ENCODE measurements at regions not wholly inside any gene's neighbourhood (a gene's known extent, or its start where the extent isn't known, plus 50 kb on each side); places are given as distances from the start of the nearest gene placed in this dataset.

DNA sequence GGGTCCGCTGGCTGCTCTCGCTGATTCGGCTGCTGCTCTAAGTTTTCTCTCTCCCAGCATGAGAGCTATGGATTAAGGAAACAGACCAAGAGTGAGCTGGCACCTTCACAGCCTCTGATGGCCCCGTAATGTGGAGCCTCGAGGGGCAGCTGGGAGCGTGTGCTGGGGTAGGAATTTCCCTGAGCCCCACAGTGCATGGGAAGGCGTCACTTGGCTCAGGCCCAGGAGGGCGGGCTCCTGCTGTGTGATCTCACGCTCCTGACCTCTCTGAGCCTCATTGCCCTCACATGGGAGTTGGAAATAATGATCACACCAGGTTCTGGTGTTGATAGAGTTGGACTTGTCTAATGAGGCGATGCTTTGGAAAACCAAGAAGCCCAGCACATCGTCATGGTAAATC is 238.6 kb upstream of the CRY1 start:
- peaks cover 10% of the 10 kb centered on the region for H3K4me1 Mint-ChIP-seq (ENCODE audit: low read depth)
- peaks cover 38% of the 10 kb centered on the region for H3K27me3 Mint-ChIP-seq (ENCODE audit: low read depth)
- no peak for DNase-seq (ENCODE audit: low spot score)
- no peak overlapping the region for H3K4me3 Mint-ChIP-seq (ENCODE audit: unreplicated experiment)
- no peaks in the 10 kb centered on the region for H3K9me3 Mint-ChIP-seq (ENCODE audit: low read depth)
- no peak for TF ChIP-seq CTCF (IDR thresholded peaks at IDR 0.05)
- H3K27ac Mint-ChIP-seq (ENCODE audit: unreplicated experiment) = no peak overlapping the region
- H3K36me3 Mint-ChIP-seq (ENCODE audit: low read depth) = no peaks in the 10 kb centered on the region

GRCh38 chr12:107332743-107333142 is 239.4 kb upstream of the CRY1 start:
- Mint-ChIP-seq H3K27me3 (ENCODE audit: low read depth) (peaks cover 44% of the 10 kb centered on the region), H3K4me3 (ENCODE audit: unreplicated experiment) (no peak overlapping the region), H3K9me3 (ENCODE audit: low read depth) (no peaks in the 10 kb centered on the region)

DNA sequence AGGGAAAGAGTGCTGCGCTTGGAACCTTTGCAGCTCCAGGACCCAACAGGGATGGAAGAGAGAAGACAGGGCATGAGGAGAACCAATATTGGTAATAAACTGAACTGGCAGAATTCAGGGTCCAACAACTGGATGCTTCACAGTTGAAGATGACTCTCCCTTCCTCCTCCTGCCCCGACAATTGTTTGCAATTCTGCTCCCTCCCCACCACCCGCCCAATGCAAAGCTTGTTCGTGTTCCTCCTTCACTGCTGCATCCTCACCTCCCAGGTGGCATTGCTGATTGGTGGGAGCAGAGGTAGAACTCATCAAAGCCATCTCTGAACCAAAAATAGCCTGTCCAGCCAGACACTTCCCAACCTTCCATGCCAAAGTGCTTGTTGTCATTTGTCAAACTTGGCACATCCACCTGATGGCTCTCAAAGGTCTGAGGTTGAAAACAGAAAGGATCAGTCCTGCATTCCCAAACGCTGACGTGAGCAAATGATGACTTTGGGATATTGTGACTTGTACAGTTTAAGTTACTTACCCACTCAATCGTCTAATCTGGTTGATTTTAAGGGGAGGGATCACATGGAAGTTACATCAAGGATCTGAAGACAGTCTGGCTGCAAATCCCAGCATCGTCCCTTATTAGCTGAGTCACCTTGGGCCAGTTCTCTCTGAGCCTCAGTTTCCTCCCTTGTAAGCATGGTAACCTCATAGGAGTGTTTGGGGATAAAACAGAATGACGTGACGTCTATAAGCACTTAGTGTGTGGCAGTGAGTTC is 242.6 kb upstream of the CRY1 start:
- H3K9me3 Mint-ChIP-seq (ENCODE audit: low read depth) = no peaks in the 10 kb centered on the region
- no peak for TF ChIP-seq CTCF (IDR thresholded peaks at IDR 0.05)
- no peak overlapping the region for H3K4me3 Mint-ChIP-seq (ENCODE audit: unreplicated experiment)
- no peaks in the 10 kb centered on the region for H3K4me1 Mint-ChIP-seq (ENCODE audit: low read depth)
- H3K36me3 Mint-ChIP-seq (ENCODE audit: low read depth) = no peaks in the 10 kb centered on the region
- H3K27me3 Mint-ChIP-seq (ENCODE audit: low read depth) = peaks cover 39% of the 10 kb centered on the region
- H3K27ac Mint-ChIP-seq (ENCODE audit: unreplicated experiment) = no peak overlapping the region
- no peak for DNase-seq (ENCODE audit: low spot score)

More at GRCh38 chr12:107332743-107333142, 239.4 kb upstream of the CRY1 start:
- no peak overlapping the region for H3K27ac Mint-ChIP-seq (ENCODE audit: unreplicated experiment)
- DNase-seq (ENCODE audit: low spot score) = no peak
- no peak for TF ChIP-seq CTCF (IDR thresholded peaks at IDR 0.05)
- no peaks in the 10 kb centered on the region for H3K36me3 Mint-ChIP-seq (ENCODE audit: low read depth)
- H3K4me1 Mint-ChIP-seq (ENCODE audit: low read depth) = peaks cover 10% of the 10 kb centered on the region

DNA sequence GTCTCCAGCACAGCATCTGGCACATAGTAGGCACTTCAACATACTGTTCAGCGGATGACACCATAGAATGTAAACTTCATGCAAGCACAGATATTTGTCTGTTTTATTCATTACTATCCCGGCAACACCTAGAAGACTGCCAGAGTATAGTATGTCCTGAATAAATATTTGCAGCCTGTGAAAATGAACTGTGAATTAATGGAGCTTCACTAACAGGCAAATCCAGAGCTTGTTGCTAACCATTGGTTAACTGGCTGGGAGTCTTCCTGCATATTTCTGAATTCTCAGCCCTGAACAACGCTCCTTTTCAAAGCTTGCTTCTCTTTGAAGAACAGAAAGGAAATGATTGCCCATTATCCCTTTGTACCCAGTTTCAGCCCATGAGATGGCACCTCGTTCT is 243.3 kb upstream of the CRY1 start:
- no peak overlapping the region for H3K27ac Mint-ChIP-seq (ENCODE audit: unreplicated experiment)
- no peak overlapping the region for H3K4me3 Mint-ChIP-seq (ENCODE audit: unreplicated experiment)
- H3K9me3 Mint-ChIP-seq (ENCODE audit: low read depth) = peaks cover 2% of the 10 kb centered on the region
- no peak for TF ChIP-seq CTCF (IDR thresholded peaks at IDR 0.05)
- peaks cover 42% of the 10 kb centered on the region for H3K27me3 Mint-ChIP-seq (ENCODE audit: low read depth)
- DNase-seq (ENCODE audit: low spot score) = no peak
- H3K4me1 Mint-ChIP-seq (ENCODE audit: low read depth) = no peaks in the 10 kb centered on the region
- no peaks in the 10 kb centered on the region for H3K36me3 Mint-ChIP-seq (ENCODE audit: low read depth)

GRCh38 chr12:107337346-107338095 is 244.2 kb upstream of the CRY1 start:
- TF ChIP-seq CTCF (IDR thresholded peaks at IDR 0.05) = no peak
- no peak for DNase-seq (ENCODE audit: low spot score)

More at GRCh38 chr12:107337346-107338095, 244.2 kb upstream of the CRY1 start:
- H3K4me3 Mint-ChIP-seq (ENCODE audit: unreplicated experiment) = no peak overlapping the region
- H3K36me3 Mint-ChIP-seq (ENCODE audit: low read depth) = no peaks in the 10 kb centered on the region
- H3K27ac Mint-ChIP-seq (ENCODE audit: unreplicated experiment) = no peak overlapping the region
- H3K9me3 Mint-ChIP-seq (ENCODE audit: low read depth) = peaks cover 4% of the 10 kb centered on the region
- no peaks in the 10 kb centered on the region for H3K4me1 Mint-ChIP-seq (ENCODE audit: low read depth)
- peaks cover 44% of the 10 kb centered on the region for H3K27me3 Mint-ChIP-seq (ENCODE audit: low read depth)

Data from chondrocyte (in vitro differentiated cells).